ENCODE measurements at regions not wholly inside any gene's neighbourhood (a gene's known extent, or its start where the extent isn't known, plus 50 kb on each side); places are given as distances from the start of the nearest gene placed in this dataset.
A peak's percentile ranks its signal among the peaks of the same experiment; 100 is the strongest.

DNA sequence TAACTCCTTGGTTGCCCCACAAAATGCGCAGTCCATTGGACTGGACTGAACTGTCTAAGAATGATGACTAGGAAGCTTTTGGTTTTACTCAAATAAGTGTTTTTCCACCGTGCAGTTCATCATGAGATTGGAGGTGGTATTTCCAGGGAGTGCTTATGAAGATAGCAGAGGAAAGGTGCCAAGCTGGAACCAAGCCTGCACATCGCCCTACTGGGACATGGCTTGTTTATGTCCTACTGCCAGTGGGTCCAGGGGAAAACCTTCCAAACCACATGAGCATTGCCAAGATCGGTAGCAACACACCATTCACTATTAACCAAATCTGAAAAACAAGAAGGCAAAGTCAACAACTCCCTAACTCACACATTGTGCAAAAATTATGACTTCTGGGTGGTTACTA lies 54.7 kb upstream of the DSCAM start:
- no peak for DNase-seq

DNA sequence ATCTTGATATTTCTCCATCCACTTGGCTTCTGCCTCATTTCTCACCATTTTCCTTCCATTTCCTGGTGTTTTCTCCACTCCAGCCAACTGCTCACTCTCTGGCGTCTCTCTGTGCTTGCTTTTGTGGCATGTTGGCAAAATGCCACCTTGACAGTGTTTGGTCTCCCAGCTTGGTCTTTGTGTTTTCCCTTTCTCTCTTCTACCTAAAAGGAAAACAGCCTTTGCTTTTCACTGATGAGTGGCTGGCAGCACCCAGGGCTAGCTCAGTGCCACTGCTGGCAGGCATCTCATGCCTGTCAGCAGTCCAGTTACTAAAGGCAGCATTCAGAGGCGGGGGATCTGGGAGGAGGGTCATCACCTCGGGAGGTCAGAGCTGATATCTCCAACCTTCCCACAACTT lies 55.3 kb upstream of the DSCAM start:
- no peak for DNase-seq

GRCh38 chr21:40902993-40903392 lies 56.0 kb upstream of the DSCAM start:
- DNase-seq = no peak

DNA sequence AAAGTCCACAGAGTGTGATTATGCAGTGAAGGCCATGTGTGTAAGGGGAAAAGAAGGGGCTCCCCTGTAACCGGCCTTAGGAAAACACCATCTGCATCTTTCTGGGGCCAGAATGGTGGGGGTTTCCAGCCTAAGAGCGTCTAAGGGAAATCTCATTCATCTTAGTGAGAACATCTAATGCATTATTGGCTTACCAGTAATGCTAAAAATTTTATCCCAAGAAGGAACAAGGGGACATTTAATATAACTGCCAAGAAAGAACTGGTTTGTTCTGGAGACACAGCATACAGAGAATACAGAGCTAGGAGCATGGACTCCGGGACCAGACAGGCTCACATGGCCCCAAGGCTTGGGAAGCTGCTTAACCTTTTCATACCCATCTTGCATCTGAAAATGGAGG lies 58.3 kb upstream of the DSCAM start:
- no peak for DNase-seq

GRCh38 chr21:40912375-40912774 lies 65.4 kb upstream of the DSCAM start:
- no peak for DNase-seq

GRCh38 chr21:40915114-40915513 lies 68.2 kb upstream of the DSCAM start:
- no peak for DNase-seq

- no peak for DNase-seq
Observed at GRCh38 chr21:40923407-40923806, 76.4 kb upstream of the DSCAM start.

- no peak for DNase-seq
Observed at GRCh38 chr21:40923901-40924300, 76.9 kb upstream of the DSCAM start.

DNA sequence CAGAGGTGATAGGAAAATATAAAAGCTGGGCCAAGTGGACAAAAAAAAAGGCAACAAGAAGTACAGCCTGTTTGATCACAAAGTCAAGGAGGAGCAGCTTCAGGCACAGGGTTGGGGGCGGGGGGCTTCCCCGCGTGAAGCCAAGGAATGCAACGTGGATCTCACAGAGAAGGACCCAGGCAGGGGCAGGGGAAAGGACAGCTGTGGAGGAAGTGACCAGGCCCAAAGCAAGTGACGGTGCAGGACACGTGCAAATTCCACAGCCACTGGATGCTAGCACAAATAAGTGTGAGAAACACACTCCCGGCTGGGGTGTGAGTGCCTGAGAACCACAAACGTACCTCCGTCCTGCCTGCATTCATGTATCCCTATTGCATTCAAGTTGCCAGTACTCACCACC lies 77.7 kb upstream of the DSCAM start:
- DNase-seq = no peak

GRCh38 chr21:40926238-40926637 lies 79.3 kb upstream of the DSCAM start:
- no peak for DNase-seq

DNA sequence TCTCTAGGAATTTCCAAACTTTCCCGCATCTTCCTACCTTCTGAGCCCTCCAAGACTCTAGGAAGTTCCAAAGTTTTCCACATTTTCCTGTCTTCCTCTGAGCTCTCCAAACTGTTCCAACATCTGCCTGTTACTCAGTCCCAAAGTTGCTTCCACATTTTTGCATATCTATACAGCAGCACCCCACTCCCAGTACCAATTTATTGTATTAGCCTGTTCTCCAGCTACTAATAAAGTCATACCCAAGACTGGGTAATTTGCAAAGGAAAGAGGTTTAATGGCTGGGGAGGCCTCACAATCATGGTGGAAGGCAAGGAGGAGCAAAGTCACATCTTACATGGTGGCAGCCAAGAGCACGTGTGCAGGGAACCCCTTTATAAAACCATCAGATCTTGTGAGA lies 82.9 kb upstream of the DSCAM start:
- no peak for DNase-seq

GRCh38 chr21:40931197-40931596 lies 84.2 kb upstream of the DSCAM start:
- no peak for DNase-seq

- no peak for DNase-seq
Observed at GRCh38 chr21:40936178-40936577, 89.2 kb upstream of the DSCAM start.

DNA sequence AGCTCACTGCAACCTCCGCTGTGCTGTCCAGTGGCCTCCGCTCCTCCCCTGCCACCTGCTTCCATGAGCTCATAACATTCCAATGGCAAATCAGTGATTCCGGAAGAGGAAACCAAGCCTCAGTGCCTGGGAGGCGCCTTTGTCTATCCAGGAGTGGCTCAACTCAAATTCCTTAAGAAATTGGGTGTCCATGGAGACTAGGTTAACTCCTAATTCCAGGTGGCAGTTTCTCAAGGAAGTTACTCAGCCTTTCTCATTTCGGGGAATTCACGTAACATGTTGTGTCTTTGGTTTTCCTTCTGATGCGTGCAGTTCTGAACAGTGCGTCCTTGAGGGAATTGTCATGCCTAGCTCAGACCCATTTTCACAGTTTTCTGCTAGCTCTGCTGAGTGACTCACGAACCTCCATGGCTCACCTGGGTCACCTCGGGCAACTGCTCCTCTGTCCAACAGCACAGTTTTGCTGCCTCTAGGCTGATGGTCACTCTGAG lies 89.9 kb upstream of the DSCAM start:
- no peak for DNase-seq

- DNase-seq = no peak
Observed at GRCh38 chr21:40938078-40938477, 91.1 kb upstream of the DSCAM start.

- no peak for DNase-seq
Observed at GRCh38 chr21:40938611-40939010, 91.7 kb upstream of the DSCAM start.

- no peak for DNase-seq
Observed at GRCh38 chr21:40947713-40948112, 100.8 kb upstream of the DSCAM start.

DNA sequence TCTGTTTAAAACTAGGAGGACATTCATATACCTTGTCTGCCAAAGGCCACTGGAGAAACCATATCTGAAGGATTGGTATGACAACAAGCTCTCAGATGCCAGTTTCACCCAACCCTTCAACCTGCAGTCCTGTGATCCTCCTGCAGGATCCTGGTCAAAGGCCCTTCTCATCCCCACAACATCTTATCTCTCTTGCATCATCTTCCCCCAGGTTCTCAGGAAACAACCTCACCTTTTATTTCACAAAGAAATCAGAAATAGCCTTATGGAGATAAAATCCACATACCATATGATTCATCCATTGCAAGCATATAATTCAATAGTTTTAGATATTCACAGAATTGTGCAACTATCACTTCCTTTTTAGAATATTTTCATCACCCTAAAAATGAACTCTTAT lies 104.0 kb upstream of the DSCAM start:
- no peak for DNase-seq

DNA sequence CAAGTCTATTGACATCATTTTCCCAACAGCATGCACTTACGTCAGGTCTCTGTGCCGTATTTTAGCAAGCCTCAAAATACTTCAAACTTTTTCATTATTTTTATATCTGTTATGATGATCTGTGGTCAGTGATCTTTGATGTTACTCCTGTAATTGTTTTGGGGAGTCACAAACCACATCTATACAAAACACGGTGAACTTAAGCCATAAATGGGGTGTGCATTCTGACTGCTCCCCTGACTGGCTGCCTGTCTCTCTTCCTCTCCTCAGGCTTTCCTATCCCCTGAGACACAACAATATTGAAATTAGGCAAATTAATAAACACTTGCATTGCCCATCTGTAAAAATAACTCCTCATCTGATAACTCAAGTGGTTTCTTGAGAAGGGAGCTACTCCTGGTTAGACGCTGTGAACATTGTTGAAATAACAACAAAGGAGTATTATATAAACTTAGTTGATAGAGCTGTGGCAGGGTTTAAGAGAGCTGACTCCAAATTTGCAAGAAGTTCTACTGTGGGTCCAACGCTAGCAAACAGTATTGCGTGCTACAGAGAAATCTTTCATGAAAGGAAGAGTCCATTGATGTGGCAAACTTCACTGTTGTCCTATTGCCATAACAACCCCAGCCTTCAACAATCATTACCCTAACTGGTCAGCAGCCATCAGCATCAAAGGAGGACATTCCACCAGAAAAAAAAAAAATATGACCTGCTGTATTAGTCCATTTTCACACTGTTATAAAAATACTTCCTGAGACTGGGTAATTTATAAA lies 105.8 kb upstream of the DSCAM start:
- DNase-seq = no peak

DNA sequence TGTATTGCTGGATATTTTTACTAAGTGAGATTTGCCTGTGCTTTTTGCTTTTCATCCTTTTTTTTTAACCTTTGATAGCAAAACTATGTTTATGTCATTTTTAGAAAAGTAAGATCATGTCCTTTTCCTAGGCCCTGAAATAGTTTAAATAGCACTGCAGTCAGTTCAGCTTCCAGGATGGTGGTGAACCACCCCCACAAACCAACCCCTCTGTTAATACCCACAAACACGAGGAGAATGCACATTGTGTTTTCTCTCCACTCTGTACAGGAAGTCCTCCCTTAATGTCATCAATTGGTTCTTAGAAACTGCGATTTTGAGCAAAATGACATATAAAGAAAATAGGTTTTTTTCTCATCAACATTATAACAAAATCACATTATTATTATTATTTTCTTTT lies 117.7 kb upstream of the DSCAM start:
- DNase-seq = peak; percentile 69

GRCh38 chr21:40967771-40968170 lies 120.8 kb upstream of the DSCAM start:
- no peak for DNase-seq

- no peak for DNase-seq
Observed at GRCh38 chr21:40972151-40972550, 125.2 kb upstream of the DSCAM start.

GRCh38 chr21:40976198-40977109 lies 129.5 kb upstream of the DSCAM start:
- DNase-seq = no peak

GRCh38 chr21:40985370-40985769 lies 138.4 kb upstream of the DSCAM start:
- no peak for DNase-seq

All from fibroblast of skin of abdomen (primary cell).